HG03439 (cell line): ENCODE measurements at regions not wholly inside any gene's neighbourhood (a gene's known extent, or its start where the extent isn't known, plus 50 kb on each side); places are given as distances from the start of the nearest gene placed in this dataset.
"Not testable (repeated sequence)": the region's sequence is repeated elsewhere in the genome, so short reads cannot be mapped to it uniquely, and the experiment has no call there.

Source experiments
- ATAC-seq: cut with Tn5 transposase; IDR thresholded peaks from one replicate; pipeline ENCODE4 v1.9.1; 2021; ENCODE audit warnings: mild to moderate bottlenecking, moderate library complexity; ENCODE audit not compliant: unreplicated experiment

- ATAC-seq, result no peak
Observed at GRCh38 chr13:71382285-71382684, 484.7 kb downstream of the DACH1 start.

DNA sequence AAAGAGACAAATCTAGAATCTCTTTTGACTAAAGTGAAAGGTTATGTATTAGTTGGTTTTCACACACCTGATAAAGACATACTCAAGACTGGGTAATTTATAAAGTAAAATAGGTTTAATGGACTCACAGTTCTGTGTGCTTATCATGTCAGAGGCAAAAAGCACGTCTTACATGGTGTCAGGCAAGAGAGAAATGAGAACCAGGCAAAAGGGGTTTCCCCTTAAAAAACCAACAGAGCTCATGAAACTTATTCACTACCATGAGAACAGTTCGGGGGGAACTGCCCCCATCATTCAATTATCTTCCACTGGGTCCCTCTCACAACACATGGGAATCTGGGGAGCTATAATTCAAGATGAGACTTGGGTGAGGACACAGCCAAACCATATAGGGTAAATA lies 486.8 kb downstream of the DACH1 start:
- ATAC-seq, result no peak

- ATAC-seq, result no peak
Observed at GRCh38 chr13:71378961-71379905, 487.8 kb downstream of the DACH1 start.

DNA sequence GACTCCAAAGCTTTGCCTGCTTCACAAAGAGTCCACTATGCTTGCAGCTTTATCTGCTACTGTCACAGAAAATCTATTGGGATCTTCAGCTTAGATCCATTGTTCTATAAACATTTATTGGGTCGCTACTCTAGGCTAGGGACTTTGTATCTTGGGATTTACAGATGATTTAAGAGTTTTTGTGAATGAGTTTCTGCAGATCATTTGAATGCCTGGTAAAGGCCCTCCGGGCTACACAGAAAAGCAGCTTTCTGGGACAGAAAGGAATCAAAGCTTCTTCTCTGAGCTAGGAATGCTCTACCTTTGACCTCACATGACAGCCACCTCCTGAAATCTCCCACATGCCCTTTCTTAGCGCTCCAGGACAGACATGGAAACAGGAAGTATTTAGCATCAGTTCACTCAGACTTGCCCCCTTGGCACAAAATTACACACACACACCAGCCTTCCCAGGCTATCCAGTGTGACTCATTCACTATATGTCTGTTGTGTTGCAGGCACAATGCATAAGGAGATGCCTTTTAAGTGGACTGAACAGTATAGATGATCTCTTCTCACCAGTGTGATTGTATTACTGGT lies 492.4 kb downstream of the DACH1 start:
- ATAC-seq, result no peak

DNA sequence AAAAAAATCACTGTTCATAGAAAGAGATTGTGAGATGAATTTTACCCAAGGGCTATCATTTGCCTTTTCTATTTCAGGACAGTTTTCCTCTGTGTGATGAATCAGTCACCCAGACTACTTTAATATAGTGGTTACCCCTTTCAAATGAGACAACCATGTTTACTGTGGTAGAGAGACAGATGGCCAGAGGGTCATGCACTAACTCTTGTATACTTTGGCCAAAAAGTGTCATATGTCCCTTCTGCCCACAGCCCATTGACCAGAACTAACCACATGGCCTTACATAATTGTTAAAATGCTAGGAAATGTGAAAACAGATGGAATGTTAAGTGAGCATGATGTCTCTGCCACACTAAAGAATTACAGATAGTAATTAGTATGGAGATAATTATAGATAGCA lies 498.7 kb downstream of the DACH1 start:
- no peak for ATAC-seq

DNA sequence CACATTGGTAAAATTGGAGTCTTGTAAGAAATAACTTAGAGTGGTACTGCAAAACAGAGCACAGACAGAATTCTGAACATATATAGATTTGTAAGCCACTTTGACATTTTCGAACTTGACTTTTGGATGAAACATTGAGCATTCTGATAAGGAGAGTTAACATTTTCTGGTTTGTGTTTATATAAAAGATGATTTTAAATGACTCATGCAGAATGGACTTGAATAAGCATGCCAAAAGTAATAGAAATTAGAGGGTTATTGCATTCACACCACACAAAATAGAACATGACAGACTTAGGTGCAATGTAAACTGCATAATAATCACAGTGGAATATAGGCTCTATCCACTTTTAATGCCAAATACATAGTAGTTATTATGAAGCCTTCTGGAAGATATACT lies 507.0 kb downstream of the DACH1 start:
- no peak for ATAC-seq

DNA sequence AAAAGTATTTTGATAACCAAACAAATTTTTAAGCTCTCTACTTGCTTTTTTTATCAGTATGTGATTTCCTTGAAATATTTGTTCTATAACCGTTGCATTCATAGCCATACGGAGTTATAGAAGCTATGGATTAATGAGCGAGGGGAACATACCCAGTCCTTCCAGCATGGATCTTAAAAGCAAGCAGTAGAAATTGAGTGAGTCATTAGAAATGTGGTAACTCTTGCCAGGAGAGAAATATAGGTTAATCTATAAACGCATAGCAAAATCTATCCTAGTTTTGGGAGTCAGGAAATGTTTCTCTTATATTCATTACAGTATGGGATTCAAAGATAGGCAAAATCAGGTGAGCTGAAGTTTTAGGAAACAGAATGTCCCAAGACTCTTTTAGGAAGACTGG lies 507.4 kb downstream of the DACH1 start:
- no peak for ATAC-seq

GRCh38 chr13:71358218-71358617 lies 508.8 kb downstream of the DACH1 start:
- ATAC-seq, result no peak

DNA sequence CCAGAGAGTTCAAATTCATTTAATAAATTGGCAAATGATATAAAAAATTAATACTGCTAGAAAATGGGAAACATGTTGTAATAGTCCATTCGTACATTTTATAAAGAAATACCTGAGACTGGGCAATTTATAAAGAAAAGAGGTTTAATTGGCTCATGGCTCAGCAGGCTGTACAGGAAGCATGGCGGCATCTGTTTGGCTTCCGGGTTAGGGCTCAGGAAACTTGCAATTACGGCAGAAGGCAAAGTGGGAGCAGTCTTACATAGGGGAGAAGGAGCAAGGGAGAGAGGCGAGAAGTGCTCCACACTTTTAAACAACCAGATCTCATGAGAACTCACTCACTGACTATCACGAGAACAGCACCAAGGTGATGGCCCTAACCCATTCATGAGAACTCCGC lies 512.0 kb downstream of the DACH1 start:
- ATAC-seq, result no peak

GRCh38 chr13:71350886-71351285 lies 516.1 kb downstream of the DACH1 start:
- no peak for ATAC-seq

- not testable (repeated sequence) for ATAC-seq
Observed at GRCh38 chr13:71345856-71346255, 521.1 kb downstream of the DACH1 start.

DNA sequence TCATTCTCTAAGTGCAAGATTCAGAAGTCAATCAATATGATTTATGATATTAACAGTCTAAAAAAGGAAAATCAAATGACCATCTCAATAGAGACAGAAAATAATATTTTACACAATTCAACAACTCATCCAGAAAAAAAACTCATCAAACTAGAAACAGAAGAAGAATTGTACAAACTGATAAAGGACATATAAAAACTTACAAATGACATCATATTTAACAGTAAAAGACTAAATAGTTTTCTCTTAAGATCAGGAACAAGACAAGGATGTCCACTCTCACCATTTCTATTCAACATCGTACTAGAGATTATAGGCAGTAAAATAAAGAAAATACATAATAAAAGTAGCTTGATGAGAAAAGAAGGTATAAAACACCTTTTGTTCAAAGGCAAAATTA lies 527.3 kb downstream of the DACH1 start:
- no peak for ATAC-seq

- ATAC-seq, result no peak
Observed at GRCh38 chr13:71339005-71339404, 528.0 kb downstream of the DACH1 start.

DNA sequence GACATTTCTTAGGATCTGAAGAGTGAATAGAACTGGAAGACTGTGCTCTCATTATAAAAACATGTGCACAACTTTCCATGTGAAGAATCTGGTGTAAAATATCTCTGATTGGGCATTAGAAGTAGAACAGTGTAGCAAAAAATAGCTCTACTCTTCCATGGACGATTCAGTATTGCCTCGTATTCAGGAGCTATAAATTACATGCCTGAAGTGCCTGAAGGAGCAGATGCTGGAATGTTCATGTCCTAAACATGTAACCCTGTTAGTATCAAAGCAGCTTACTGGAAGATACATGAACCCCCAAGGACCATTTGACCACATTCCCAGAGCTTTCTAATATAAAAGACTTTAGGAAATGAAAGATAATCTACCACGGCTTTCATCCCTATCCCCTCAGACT lies 528.9 kb downstream of the DACH1 start:
- no peak for ATAC-seq

GRCh38 chr13:71327266-71327665 lies 539.7 kb downstream of the DACH1 start:
- no peak for ATAC-seq

DNA sequence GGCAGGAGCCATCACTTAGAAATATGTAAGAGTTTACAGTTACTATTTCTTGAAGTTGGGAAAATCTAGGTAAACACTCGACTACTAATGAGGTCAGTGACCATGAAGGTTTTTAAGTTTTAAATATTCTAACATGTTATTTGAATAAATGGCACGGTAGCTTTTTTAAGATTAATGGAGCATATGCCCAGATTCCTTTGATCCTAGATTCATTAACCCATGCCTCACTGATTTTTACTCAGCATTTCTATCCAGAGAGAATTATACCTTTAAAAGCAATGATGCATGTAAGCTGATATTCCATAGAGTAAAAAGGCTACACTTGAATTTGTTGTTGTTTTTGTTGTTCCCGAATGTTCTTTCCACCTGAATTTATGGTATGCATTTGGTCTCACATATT lies 541.4 kb downstream of the DACH1 start:
- ATAC-seq, result no peak

DNA sequence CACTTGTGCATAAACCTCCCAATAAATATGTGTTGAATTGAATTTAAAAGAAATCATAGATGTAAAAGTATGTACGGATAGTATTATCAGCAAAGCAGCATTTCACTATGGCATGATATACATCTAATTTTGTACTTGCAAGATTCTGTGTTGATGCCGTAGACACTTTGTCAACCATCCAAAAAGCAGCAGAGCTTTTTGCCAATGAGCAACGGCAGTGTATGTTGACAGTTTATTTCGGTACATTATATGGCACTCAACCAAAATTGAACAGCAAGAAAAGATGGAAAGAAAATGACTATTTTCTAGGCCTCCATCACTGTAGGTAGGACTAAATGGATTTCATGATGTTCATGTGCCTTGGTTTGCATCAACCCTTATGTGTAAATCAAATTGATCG lies 543.7 kb downstream of the DACH1 start:
- no peak for ATAC-seq

DNA sequence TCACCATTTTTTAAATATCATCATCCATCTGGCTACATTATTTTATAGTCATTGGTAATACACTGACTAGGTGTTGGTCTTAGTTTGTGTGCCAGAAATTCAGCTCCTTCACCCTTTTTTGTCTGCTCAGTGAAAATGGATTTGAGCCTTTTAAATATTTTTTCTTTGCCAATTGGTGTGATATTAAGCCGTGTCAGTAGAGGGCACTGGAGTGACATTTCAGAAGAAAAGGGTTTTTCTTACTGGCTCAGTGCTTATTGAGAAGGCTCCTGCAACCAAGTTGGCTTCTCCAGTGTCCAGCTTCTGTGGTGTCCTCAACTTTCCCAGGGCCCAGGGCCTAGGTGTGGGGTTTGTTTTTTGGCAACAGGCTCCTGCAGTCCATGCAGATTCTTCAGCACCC lies 546.6 kb downstream of the DACH1 start:
- ATAC-seq, result no peak

- ATAC-seq, result no peak
Observed at GRCh38 chr13:71316792-71317363, 550.1 kb downstream of the DACH1 start.

DNA sequence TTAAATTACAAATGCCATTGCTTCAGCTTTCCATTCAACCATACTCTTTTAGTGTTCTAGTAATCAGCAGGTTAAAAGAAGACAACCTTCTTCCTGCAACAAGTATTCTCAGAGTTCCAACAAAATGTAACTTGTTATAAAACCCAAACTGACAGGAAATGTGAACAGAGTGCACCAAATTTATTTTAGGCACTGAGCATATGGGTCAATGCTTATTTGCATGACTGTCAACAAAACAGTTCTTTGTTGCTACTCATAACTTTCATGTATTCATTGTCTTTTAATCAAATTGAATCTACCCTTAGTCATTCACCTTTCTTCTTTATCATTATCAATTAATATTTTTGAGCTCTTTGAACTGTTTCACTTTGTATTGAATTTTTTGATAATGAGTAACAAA lies 554.1 kb downstream of the DACH1 start:
- no peak for ATAC-seq

GRCh38 chr13:71309905-71310304 lies 557.1 kb downstream of the DACH1 start:
- ATAC-seq, result no peak

DNA sequence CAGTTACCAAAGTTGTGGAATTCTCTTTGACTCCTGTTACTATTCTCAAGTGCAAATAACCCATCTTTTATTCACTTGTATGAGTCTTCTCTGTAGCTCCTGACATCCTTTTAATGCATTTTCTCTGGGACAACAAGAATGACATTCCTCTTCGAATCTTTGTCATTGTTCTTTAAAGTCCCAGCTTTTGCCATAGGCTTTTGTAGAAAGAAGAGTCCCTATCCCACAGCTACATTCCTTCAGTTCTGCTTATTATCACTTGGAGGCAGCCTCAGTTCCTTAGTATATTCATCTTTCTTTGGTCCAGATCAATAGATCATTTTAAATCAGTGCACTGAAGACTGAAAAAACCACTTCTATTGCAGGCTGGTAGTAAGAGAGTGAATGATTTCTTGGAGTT lies 560.2 kb downstream of the DACH1 start:
- no peak for ATAC-seq
